Cerebellar cortex (tissue), 1 donor: ENCODE measurements at regions not wholly inside any gene's neighbourhood (a gene's known extent, or its start where the extent isn't known, plus 50 kb on each side); places are given as distances from the start of the nearest gene placed in this dataset.

Experiments
- DNase-seq: peaks from one replicate; pipeline ENCODE4 v3.0.0-alpha.2; 2015; ENCODE audit warnings: low spot score

DNA sequence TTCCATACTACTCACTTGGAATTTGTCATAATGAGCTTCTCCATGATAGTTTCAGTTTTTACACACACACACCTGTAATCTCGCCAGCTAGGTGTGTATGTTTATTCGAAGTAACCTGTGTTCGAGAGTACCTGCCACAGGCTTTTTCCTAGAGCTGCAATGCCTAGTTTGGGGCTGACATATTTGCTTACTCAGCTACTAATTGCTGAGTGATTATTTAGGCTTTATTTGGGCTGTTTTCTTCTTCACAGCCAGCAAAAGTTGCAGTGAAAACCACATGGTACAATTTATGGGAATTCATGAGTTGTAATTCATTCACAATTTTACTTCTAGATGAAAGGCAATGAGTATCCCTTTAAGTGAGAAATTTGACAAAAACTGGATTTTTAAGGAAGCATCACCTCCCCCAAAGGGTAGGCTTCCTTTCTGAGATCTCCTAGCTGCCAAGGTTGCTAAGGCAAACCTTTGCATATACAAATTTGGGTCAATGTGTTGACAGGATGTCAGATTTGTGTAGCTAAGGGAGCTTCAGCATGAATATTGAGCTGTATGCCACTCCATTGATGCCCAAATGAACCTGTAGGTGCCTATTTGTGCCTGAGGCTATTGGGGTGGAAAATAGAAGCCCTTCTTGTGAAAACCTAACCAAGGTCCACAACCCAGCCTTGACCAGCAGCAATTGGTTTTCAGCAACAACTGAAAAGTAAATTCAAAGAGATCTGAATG lies 108.7 kb upstream of the OTX2 start:
- no peak for DNase-seq

DNA sequence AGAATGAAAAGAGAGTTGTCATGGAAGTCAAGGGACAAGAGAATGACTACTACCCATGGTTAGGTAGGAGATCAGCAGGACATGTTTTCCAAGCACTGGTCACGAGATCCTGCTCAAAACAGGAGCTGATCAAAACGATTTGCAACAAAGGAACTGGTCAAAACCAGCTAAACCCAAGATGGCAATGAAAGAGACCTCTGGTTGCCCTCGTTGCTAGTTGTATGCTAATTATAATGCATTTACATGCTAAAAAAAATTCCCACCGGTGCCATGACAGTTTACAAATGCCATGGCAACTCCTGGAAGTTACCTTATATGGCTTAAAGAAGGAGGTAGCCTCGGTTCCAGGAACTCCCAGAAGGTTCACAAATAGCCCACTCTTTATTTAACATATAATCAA lies 95.0 kb upstream of the OTX2 start:
- DNase-seq: no peak

DNA sequence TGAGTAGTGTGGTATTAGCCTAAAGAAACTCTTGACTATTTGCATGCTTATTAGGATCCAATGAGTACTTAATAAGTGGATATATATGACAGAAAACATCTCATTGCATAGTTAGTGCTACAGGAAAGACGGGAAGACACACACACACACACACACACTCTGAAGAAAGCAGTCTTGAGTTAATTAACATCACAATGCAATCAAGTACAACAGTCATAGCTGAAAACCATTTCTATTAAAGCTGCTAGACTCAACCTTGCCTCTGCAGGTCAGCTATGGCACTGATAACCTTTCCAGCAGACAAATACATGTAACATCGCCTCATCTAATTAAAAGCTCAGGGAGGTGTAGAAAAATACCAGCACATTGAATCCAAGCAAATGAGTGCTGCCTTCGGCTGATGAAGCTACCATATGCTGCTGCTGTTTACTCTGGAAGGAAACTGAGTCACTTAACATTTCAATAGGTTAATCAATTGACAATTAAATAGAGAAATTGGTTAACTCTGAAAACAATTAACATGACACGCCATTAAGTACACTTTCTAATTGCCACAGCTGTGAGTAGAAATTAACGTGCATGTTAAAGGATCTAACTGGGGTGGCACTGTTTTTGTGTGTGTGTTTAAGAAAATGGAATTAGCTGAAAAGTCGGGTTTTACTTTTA lies 93.2 kb upstream of the OTX2 start:
- DNase-seq: no peak

DNA sequence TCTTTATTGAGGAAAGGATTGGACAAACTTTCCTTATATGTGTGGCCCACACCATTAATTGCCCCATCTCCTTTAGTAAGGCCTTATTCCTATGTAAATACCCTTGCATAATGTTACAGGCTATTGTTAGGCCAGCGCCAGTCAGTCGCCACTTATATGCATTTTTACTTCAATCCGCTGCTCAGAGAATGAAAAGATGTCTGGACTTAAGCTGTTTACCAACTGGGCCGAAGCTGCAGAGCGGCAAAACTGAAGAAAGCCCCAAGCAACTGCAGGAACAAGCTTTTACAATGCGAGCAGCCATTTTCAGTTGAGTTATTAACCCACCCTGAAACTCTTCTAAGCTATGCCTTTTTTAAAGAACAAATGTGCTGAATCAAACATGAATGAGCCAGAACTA lies 92.1 kb upstream of the OTX2 start:
- DNase-seq: no peak

DNA sequence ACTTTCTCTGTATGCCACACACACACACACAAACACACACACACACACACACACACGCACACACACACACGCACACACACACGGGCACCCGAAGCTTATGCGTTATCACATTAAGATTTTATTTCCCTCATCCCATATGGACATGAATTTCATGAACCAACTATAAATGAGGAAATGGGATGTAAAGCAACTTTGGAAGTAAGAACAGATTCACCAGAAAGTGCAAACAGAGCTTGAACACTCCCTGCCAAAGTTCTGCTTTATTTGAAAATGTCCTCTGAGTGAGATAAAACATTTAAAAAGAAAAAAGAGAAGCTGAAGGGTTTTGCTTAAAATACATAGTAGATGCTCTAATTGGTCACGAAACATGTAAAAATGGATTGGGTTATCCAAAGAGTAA lies 90.4 kb upstream of the OTX2 start:
- no peak for DNase-seq

DNA sequence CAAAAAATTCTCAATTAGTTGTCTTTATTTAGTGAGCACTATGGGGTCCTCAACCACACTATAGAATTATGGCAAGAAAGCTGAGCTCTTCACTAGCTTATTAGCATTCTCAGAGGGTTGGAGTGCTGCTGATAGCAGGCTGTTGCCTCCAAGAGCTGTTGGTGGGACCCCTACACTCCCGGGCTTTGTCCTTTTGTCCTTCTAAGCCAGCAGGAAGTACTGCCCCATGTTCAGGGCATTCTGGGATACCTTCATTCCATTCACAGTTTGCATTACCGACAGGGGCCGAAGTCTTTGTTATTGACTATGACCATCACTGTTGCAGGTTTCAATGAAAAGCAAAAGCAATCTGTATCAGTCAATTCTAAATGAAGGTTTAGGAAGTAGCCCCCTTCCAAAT lies 89.5 kb upstream of the OTX2 start:
- DNase-seq: no peak

DNA sequence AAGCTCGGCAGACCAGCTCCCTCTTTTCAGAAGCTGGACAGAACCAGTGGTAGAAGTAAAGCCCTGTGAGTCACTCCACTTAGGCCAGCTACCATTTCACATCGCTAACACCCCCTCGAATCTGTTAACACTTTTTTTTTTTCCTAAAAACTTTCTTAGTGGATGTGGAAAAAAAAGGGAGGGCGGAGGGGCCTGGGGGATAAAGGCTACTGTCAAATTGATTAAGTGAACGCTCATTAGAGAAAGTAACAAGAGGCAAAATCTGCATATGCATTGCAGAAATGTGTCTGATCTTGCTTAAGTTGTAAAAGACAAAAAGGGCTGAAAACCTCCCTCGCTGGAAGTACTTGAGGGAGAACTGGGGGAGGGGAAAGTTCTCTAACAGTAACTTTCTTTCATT lies 86.6 kb upstream of the OTX2 start:
- DNase-seq: no peak

DNA sequence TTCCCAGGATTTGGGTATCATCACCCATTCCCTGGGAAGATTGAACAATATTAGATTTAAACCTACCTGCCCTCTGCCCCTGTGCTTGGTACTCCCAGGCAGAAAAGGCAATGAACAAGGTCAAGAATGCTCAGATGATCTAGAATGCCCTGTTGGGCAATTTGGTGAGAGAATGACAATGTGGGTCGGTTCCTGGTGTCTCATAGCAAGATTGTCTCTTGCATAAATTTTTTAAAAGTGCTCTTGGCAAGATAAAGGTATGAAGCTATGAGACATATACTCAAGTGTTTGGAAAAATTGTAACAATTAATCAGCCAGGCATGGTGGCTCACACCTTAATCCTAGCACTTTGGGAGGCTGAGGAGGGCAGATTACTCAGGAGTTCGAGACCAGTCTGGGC lies 86.0 kb upstream of the OTX2 start:
- no peak for DNase-seq

DNA sequence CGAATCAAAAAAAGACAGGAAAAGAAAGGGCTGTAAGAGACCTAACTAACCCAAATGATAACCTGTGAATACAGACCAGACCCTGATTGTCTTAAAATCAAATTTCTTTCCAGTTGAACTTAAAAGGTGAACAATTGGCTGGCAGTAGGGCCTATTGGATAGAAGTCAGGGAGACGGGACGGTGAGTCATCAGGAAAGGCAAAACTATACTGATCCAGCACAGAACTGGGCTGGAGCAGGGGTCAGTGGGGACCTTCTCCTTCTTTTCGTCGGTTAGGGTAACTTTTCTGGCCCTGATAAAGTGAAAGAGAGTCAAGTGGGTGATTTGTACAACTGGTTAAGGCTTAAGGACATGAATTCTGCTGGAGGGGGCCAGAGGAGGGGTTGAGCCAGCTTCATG lies 84.9 kb upstream of the OTX2 start:
- no peak for DNase-seq

DNA sequence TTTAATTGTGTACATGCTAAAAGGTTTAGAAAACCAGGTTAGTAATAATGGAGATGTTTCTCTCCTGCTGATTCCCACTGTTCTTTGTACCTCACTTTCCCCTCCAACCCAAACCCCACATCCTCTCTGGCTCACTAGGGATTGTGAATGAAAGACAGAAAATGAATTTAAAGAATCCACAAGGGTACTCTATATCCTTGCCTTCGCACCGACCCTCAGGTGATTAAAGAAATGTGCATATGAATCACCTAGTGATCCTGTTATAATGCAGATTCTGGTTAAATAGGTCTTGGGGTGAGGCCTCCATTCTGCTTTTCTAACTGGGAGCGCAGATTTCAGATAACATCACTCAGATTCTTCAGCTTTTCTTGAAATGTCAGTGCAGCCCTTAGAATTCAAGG lies 84.3 kb upstream of the OTX2 start:
- no peak for DNase-seq

DNA sequence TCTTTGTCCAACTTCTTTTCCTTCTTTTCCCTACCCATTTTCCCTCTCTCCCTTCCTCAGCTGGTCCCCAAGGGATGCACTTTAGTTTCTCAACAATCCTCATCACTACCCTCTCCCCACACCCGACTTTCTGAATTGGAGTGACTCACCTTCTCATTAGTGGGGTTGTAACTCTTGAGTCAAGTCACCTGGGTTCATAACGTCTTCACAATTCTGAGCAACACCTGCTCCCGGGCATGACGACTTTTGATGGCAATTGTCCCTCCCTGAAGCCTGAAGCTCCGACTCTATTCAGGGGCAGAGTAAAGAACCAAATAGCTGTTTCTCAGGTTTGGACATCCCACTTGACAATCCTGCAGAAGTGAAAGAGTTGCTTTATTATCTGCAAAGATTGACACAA lies 82.7 kb upstream of the OTX2 start:
- DNase-seq: no peak

DNA sequence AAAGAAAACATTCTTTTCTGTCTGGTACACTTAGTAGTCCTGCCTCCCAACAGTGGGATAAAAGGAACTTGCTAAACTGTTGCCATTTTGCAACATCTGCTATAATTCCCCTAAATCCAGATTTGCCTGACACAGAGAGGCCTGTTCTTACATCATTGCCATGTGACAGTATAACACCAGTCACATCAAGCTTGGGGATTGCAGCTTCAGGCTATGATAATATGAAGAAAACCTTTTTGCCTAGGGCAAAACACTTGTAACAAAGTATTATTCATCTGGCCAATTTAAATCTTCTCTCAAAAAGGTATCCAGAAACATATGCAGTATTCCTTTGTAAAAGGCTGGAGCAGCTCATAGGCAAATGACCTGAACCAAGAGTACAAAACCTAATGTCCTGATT lies 80.9 kb upstream of the OTX2 start:
- no peak for DNase-seq

DNA sequence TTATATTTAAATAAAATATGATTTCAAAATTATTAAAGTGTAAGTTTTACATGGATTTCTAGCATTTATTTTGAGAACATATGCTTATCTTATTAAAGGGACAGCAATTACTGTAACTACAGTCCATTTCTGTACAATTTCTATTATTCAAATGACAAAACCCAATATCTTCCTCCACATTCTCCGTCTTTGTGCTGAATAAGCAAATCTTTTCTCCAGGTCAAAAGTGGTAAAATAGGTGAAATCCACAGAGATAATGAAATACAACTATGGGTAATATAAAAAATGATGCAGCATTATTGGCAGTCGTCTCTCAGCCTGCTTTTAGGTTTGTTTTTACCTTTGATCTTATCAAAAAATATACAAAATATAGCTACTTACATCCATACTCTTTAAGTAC lies 79.4 kb upstream of the OTX2 start:
- no peak for DNase-seq

DNA sequence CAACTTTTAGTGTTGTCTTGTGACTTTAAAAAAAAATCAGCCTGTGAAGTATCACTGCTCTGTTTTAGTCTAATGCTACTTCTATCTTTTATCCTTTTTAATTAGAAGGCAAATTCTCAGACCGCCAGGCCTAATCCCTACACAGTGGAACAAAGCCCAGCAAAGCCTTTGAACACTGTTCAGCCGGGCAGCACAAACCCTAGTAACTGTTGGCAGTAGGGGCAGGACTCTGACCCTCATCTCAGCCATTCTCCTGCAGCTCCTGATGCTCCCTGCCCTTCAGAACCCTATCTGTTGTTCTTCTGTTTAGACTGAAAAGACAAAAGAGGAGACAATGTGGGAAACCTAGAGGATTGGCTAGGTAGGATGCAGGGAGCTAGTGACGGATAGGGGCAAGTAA lies 78.0 kb upstream of the OTX2 start:
- DNase-seq: no peak

DNA sequence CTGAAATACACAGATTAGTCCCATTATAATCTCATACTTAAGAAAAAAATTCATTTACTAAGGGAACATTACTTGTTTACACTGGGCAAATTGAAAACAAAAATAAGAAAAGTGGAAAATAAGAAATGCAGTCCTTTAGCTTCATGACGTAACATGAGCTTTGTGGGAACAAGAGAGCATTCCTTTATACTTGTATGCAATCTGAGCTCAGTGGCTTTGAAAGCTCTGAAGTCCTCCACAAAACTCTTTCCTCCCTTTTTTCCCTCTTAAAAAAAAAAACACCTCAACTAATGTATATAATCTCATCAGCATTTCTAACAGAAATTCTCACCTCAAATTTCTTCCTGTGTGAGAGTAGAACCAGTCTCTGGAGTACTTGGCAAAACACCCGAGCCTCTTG lies 76.9 kb upstream of the OTX2 start:
- no peak for DNase-seq

DNA sequence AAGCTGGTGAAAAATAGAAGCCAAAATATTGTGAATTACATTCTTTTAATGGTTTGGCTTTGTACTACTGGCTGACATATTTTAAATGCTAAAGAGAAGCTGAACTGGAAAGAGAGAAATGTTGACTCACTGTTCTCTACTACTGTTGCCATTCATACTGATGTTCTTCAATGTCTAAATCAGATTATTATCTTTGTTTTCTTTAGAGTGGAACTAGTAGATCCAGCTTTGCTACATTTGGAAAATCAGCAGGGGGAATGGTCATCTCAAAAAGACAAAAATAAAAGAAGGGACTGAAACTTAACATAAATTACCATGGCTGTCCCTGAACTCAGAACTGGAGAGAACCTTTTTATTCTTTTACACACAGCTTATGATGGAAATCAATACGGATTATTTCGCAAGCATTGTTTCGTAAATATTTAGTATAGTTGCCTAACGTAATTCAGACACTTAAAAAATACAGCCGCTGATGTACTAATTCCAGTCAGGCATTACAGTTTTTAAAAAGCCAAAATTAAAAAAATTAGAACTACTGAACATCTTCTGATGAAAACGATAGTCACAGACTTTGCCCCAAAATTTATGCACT lies 76.3 kb upstream of the OTX2 start:
- DNase-seq: no peak

DNA sequence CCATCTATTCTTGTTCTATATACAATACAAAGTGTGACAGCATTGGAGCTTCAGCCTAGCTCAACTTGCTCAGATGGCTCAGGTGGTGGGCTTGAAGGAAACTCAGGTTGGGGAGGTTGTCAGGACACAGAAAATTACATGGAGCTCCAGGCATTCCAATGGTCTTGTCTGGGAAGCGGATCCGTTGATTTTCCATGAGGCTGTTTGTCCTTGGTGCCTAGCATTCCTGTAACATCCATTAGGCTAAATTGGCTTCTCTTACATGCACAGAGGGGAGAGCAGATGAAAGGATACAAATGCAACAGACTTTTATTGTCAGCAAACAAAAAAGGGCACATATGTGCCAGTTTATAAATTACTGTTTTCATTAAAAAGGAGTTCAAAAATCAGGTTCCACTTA lies 75.5 kb upstream of the OTX2 start:
- DNase-seq: no peak

DNA sequence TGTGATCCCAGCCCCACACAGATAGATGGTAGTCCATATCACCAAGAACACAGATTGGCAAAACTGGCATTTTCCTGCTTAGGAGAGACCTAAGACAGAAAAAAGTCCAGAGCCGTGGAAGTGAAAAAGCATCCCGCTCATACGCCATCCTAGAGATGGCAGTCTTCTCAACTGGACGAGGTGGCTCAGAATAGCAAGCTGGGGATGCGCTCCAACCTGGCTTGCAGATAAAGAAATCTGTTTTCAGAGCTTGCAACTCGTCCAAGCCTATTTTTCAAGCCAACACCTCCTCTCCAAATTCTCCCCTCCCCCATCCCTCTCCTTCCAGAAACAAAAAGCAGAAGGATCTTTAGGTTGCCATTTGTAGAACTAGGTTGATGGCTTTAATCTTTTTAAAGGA lies 74.3 kb upstream of the OTX2 start:
- peak; percentile 98 for DNase-seq

DNA sequence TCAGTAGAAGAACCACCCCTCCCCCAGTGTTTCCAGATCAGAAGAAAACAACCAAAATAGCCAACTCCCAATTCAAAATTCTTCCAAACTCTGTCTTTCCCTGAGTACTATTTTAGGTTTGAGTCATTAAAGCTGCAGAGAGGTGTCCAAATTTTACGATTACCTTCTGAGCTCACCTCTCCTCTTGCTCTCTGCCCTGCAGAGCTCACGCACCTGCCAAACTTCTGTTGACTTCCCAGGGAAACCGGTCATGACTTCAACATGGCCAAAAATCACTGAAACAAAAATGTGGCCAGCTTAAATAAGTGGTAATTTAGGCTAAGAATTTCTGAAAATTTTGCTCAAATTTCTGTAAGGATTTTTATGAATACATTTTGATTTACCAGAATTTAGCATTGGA lies 70.9 kb upstream of the OTX2 start:
- DNase-seq: peak; percentile 92

DNA sequence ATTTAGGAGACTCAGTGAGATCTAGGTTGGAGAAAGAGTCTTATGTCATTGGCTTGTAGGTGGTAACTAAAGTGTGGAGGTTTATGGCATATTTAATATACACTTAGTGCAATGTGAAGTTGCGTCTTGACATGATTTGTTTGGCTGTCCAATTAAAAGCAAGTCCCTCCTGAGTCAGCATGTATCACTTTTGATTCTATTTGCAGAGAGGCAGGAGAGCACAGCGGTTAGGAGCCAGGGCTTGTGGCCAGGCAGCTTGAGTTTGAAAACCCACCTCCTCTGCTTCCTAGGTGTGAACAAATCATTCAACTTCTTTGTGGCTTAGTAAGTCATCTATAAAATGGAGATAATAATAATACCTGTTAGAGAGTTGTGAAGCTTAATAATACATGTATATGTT lies 68.5 kb upstream of the OTX2 start:
- DNase-seq: no peak

DNA sequence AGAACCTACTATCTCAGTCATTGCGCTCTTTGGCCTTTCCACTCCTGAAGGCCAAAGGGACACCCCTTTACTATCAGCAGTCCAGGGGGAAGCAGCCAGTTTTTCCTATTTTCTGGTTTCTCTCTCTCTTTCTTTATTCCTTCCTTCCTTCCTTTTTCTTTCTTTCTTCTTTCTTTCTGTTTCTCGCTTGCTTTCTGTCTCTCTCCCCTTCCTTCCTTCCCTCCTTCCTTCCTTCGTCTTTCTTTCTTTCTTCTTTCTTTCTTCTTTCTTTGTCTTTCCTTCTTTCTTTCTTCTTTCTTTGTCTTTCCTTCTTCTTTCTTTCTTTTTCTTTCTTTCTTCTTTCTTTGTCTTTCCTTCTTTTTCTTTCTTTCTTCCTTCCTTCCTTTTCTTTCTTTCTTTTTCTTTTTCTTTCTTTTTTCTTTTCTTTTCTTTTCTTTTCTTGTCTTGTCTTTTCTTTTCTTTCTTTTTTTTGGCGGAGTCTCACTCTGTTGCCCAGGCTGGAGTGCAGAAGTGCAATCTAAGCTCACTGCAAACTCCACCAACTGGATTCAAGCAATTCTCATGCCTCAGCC lies 64.9 kb upstream of the OTX2 start:
- DNase-seq: no peak

DNA sequence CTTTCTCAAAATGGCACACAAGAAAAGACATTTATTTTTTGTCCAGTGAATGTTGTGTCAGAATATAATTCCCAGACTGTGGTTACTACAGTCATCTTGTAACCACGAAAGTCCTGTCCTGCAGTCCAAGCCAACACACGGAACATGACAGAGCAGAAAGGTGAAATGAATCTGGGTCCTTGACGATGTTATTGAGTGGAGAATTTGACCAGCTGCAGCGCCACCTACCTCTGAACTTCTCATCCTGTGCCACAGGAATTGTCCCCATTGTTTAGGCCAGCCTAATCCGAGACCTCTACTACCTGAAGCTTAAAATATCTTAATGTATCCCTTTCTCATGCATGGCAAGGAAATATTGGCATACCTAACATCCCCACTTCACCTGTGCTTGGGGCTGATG lies 64.1 kb upstream of the OTX2 start:
- peak; percentile 53 for DNase-seq

DNA sequence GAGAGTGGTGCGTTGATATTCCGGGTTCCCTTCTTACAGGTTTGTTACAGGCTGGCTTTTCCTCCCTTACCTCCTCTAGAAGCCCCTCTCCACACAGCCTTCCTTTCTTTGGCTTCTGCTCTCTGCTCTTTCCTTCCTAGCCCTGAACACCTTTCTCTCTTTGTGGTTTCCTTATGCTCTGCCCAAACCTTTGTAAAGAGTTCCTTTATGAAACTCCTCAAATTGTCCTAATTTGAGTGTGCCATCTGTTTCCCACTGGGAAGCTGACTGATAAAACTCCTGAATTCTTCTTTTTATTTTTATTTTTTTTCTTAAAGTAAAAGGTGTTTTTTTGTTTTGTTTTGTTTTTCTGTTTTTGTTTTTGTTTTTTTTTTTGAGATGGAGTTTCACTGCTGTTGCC lies 60.1 kb upstream of the OTX2 start:
- DNase-seq: peak; percentile 70
